OCI-M2 (cell line): ENCODE measurements at regions not wholly inside any gene's neighbourhood (a gene's known extent, or its start where the extent isn't known, plus 50 kb on each side); places are given as distances from the start of the nearest gene placed in this dataset.
"Not testable (repeated sequence)": the region's sequence is repeated elsewhere in the genome, so short reads cannot be mapped to it uniquely, and the experiment has no call there.

ENCODE experiments used
- DNase-seq: peaks from one replicate; lab custom pipeline; 2025; ENCODE audit not compliant: unreplicated experiment; lab: John Stamatoyannopoulos, UW

GRCh38 chr9:115443890-115444289 is 325.9 kb upstream of the TNC start:
- DNase-seq = no peak

- no peak for DNase-seq
Observed at GRCh38 chr9:115444959-115445358, 327.0 kb upstream of the TNC start.

GRCh38 chr9:115445655-115446054 is 327.7 kb upstream of the TNC start:
- DNase-seq = no peak

- no peak for DNase-seq
Observed at GRCh38 chr9:115456515-115456914, 338.6 kb upstream of the TNC start.

- DNase-seq = no peak
Observed at GRCh38 chr9:115461280-115461679, 343.3 kb upstream of the TNC start.

- no peak for DNase-seq
Observed at GRCh38 chr9:115462623-115463022, 344.7 kb upstream of the TNC start.

DNA sequence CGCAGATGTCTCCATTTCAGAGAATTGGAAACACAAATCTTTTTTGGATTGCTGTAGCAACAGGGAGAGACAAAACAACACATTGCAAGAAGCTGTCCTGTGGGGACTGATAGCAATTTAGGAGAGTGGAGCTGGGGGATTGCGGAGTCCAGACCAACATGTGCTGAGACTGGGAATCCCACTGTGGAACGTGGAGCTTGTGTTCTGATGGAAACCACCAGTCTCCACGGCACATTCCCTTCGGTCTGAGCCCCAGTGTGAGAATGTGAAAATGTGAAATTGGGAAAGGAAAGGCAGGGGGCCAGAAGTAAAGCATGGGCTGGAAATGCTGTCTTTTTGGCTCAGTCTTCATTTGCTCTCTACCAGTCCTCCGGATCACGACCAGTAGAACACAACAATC is 348.8 kb upstream of the TNC start:
- DNase-seq = no peak

GRCh38 chr9:115469841-115470240 is 351.9 kb upstream of the TNC start:
- DNase-seq = no peak

DNA sequence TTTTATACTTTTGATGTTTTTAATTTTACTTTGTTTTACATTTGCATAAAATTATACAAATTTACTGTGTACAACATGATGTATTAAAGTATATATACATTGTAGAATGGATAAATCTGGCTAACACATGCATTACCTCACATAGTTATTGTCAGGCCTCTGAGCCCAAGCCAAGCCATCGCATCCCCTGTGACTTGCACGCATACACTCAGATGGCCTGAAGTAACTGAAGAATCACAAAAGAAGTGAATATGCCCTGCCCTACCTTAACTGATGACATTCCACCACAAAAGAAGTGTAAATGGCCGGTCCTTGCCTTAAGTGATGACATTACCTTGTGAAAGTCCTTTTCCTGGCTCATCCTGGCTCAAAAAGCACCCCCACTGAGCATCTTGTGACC is 355.1 kb upstream of the TNC start:
- not testable (repeated sequence) for DNase-seq

GRCh38 chr9:115481769-115482168 is 363.8 kb upstream of the TNC start:
- DNase-seq = no peak

DNA sequence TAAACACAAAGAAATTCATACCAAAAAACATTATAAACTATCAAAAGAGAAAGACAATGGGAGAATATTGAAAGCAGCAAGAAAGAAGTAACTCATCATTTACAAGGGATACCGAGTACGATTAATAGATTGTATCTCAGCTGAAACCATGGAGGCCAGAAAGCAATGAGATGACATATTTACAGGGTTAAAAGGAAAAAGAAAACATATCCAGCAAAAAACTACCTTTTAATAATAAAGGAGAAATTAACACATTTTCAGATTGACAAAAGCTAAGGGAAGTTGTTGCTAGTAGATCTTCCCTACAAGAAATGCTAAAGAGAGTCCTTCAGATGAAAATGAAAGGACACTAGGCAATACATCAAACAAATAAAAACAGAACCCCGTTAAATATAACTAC is 364.8 kb upstream of the TNC start:
- DNase-seq = no peak

DNA sequence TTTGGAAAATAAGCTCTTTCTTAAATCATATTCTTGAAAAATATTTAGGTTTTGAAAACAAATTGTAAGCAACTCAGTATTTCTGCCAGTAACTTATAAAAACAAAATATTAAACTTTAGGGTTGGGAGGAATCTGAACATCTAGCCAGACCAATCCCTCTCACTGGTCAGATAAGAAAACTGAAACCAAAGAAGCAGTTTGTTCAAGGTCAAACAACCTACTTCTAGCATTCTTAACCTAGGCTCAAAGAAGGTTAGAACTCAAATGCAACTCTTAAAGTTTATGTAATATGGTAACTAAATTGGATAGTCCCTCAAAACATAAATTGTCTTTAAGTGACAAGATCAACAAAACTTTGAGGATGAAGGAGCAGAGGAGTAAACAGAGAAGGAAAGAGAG is 374.9 kb upstream of the TNC start:
- no peak for DNase-seq

DNA sequence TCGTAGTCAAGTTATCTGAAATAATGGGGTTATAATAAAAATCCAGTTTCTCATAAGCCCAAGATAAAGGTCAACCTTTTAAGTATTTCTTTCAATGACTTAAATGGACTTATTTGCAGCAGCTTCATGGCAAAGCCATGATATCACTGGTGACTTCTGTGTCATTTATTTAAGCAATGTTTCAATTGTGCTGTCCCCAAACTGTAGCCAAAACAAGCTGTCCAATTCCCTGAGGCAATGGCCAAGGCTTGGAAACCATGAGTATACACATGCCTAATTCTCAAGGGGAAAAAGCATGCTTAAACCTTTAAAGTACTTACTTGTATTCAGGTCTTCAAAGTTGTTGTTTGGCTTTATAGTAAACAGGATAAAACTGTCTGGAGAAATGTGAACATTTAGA is 376.4 kb upstream of the TNC start:
- DNase-seq = no peak

DNA sequence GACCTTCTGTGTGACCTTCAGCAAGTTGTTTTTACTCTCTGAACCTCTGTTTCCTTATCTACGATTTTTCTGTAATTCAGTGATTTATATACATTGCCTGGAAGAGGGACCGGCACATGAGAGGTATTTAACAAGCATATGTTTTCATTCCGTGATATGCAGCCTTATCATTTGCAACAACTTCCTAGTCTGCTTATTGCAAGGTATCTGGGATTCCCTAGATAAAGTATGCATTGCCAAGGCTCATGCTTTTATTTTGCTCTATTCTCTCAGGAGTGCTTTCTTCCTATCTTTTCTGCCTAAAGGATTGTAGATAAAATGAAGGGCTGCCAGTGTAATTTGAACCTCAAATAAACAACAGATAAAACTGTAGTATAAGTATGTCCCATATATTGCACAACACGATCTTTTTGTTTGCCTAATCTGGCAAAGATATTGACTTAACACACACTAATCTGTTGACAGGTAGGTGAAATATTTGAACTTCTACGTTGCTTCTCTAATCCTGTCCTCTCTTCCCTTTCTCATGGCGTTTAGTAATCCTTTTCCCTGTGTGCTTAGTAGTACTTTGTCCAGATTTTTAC is 377.2 kb upstream of the TNC start:
- no peak for DNase-seq

DNA sequence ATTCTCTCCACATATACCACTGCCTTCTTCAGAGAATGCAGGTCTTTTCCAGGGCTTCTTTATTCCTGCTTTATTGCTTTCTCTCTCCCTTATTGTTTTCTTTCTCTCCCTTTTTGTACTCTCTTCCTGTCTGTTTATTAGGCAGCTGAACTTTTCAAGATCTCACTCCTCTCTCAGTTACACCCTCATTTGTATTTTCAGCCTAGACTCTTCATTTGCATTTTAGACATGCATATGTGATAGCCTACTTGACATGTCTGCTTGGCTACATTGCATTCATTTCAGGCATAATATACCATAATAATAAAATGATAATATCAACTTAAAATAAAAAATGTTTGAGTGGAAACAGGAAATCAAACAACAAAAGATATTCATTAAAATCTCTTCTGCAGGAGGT is 377.9 kb upstream of the TNC start:
- DNase-seq = no peak

DNA sequence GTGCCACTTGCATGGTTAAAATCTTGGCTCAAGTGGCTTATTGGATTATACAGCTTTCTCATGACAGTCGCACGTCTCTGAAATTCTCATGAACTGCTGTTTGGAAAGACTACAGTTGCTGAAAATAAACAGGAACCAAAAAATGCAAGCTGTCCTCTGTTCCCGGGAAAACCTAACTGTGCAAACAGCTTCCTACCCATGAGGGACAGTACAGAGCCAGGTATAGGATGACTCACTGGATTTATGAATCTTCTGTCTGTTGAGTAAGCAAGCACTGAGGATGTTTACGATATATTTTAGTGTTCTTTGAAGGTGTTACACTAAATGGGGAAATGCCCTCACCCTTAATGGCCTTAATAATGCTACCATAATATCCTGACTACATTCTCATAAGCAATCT is 380.3 kb upstream of the TNC start:
- DNase-seq = no peak

GRCh38 chr9:115507148-115507547 is 389.2 kb upstream of the TNC start:
- no peak for DNase-seq

- no peak for DNase-seq
Observed at GRCh38 chr9:115513148-115513547, 395.2 kb upstream of the TNC start.

GRCh38 chr9:115514454-115514853 is 396.5 kb upstream of the TNC start:
- no peak for DNase-seq

GRCh38 chr9:115517335-115518075 is 399.5 kb upstream of the TNC start:
- DNase-seq = no peak

DNA sequence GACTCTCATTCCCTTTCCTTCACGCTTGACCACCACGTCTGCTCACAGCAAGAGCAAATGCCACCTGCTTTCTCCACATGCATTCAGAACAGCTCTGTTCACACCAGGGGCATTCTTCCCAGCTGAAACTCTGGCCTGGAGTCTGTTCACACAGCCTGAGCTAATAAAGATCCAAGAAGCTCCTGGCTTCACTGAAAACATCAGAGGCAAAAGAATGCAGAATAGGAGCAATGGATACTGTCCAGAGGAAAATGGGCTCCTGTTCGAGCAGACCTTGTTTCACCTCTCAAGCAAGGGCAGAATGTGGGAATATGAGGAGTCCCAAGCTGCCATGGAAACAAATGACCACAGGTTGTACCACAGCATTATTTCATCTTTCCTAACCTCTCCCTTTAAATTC is 402.7 kb upstream of the TNC start:
- DNase-seq = no peak

GRCh38 chr9:115522912-115523311 is 405.0 kb upstream of the TNC start:
- no peak for DNase-seq

DNA sequence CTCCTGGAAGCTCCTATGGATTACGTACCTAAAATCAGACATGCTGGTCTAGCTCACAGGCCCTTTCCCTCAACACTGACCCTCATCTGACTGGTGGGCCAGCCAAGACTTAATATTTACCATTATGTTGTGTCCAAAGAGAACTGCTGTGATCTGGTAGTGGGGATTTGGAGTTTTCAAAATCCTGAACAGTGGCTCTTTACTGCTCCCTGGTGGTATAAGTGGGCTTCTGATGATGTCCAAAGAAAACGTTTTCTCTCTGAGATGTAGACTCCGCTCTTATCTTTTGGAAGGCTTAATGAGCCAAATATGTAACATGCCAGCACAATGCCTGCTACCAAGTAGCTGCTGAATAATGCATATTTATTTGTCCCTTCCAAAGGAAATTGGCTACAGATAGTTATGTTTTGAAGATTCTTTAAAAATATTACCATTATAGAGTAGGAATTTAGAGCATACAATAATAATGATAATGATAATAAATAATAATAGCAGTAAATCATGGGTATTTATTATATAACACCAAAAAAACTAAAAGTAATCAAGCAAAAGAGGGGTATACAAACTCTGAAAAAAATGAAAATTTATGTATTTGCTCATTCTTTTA is 406.6 kb upstream of the TNC start:
- DNase-seq = no peak
